Hematopoietic multipotent progenitor cell treated with erythropoietin and hydrocortisone succinate and interleukin-3 and kit ligand, for 6 days (in vitro differentiated cells): ENCODE measurements at regions not wholly inside any gene's neighbourhood (a gene's known extent, or its start where the extent isn't known, plus 50 kb on each side); places are given as distances from the start of the nearest gene placed in this dataset.

ENCODE experiments used
- DNase-seq: peaks from one replicate; pipeline ENCODE4 v3.0.0-alpha.2; 2015

DNA sequence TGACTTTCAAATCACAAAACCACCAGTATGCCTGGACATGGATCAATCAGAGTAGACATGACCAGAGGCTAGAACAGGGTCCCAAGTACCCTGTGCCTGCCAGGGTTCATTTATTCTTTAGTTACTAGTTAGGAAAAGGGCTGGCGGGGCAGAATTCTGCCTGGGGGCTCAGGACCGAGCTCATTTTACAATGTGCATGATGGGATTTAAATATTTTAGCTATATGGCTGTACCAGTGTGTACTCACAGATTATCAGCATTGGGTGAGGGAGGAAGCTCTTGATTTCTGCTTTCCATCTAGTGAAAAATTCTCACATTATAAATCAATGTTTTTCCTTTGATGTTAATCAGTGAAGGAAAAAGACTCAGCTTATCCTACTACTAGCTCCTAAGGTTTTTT is 1511.1 kb downstream of the EFNA5 start:
- no peak for DNase-seq

DNA sequence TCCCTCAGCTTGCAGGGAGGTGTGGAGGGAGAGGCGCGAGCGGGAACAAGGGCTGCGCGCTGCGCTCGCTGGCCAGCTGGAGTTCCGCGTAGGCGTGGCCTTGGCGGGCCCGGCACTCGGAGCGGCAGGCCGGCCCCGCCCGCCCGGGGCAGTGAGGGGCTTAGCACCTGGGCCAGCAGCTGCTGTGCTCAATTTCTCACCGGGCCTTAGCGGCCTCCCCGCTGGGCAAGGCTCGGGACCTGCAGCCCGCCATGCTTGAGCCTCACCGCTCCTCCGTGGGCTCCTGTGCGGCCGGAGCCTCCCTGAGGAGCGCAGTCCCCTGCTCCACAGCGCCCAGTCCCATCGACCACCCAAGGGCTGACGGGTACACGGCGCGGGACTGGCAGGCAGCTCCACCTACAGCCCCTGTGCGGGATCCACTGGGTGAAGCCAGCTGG is 1516.4 kb downstream of the EFNA5 start:
- DNase-seq, result no peak

DNA sequence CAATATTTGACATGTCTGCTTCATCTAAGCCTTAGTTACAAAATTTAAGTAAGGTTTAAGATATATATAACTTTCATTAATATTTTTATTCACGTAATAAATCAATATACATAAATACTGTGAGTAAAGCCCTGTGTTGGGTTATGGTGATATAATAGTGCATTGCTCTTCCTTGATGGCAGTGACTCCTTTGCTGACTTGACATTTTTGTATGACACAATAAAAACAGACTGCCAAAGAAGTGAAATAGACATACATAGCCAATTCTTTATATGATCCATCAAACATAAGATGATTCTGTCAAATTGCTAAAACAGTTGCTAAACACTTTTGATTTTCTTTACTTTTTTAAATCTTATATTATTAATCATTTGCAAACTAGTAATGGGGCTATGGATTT is 1518.2 kb downstream of the EFNA5 start:
- DNase-seq, result no peak

DNA sequence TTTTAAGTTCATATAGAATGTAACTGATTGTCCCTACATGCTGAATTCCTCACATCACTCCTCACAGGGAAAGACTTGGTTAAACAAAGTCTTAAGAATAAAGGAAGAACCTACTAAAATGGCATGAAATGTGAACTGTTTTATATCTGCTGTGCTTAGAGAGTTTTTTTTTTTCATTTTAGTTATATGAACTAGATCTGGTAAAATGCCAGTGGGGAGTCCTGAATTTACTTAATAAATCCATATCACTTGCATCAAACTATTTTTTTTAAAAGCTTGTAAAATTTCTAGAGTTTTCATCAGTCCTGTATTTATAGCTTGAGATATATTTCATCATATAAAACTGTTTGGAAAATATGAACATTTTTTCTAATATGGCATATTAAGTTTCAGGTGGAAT is 1528.6 kb downstream of the EFNA5 start:
- DNase-seq, result no peak

DNA sequence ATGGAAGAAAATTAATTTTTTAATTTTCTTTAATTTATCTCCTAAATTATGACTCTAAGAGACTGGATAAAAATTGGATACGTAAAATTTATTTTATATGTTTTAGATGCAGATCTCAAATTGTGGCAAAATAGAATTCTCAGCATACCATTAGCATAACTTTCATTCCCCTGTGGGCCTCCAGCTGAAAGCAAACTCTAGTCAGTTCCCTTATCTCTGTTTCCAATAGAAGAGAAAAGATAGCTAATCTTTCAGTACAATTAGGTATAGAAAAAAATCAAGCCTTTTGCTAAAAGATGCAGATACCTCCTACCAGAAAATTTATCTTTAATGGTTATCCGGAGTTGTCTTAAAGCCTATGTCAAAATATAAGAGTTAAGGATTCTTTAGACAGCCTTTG is 1530.6 kb downstream of the EFNA5 start:
- no peak for DNase-seq

DNA sequence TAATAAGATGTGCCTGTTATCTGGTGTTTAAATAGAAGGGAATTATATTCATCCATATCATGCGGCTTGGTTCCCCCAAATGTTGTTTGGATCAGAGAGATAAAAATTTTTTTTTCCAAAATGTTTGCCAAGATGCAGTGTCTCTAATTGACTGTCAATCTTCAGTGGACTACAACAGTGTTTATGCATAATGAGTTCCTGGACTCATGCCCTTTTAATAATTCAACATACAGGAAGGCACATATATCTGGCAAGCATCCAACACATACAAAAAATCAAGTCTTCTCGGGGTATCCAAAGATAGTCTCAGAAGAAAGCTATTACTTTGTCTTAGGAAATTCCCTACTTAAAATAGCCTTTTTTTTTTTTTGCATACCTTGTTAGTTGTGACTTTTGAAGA is 1534.7 kb downstream of the EFNA5 start:
- no peak for DNase-seq

DNA sequence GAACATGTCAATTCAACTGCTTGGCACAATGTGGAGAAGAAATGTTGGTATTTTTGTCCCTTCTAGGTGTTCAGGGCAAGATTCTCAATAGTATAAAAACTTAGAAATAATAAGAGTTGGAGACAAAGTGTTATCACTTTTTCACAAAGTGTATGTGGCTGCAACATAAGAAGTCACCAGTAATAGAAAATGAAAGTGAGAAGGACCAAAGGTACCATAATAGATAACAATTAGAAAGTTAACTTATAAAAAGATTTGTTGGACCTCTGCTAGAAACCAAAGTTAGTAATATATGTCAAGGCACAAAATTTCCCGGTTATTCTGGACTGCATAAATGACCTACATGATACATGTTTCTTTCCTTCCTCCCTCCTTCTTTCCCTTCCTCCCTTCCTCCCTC is 1535.3 kb downstream of the EFNA5 start:
- DNase-seq, result no peak

DNA sequence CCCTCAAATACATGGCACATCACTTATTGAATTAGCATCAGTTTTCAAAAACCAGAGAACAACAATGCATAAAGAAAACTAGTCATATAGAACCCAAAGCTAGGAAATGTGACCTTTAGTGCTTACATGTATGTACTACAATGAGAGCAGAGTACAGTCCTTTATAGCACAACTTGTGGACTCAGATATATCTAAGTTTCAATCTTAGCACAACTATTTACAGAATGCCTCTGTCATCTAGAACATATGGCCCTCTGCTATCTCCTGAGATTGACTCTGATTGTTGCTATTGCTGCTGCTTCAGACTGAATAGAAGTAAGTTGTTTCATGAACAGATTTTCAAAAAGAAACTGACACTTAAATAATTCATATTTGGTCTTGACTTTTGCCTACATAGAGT is 1536.2 kb downstream of the EFNA5 start:
- no peak for DNase-seq

DNA sequence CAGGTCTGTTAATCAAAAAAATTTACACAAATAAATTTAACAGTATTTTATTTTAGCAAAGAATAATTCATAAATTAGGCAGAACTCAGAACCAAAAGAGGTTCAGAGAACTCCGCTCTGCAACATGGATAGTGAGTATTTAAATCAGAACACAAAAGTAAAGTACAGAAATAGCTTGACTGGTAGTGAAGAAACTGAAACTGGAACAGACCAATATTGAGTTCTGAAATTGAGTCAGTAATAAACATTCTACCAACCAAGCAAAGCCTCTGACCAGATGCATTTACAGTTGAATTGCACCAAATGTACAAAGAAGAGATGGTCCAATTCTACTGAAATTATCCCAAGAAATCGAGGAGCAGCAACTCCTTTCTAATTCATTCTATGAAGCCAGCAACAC is 1542.8 kb downstream of the EFNA5 start:
- DNase-seq, result no peak

DNA sequence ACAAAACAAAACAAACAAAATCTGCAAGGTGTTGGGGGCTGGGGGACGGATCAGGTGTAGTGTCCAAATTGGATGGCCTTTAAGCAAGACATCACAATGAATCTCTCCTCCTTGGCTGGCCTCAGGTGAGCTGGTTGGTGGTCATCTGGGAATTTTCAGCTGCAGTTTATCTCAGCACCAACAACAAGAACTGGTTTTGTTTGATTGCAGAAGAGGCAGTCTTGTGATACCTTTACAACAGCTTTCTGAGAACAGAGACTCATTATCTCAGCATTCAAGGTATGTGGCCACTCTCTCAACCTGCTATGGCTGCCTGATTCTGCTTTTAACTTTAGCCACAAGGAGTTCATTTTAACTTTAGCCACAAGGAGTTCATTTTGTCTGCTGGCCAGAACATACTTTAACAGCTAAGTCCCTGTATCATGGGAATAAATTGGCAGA is 1543.4 kb downstream of the EFNA5 start:
- no peak for DNase-seq

DNA sequence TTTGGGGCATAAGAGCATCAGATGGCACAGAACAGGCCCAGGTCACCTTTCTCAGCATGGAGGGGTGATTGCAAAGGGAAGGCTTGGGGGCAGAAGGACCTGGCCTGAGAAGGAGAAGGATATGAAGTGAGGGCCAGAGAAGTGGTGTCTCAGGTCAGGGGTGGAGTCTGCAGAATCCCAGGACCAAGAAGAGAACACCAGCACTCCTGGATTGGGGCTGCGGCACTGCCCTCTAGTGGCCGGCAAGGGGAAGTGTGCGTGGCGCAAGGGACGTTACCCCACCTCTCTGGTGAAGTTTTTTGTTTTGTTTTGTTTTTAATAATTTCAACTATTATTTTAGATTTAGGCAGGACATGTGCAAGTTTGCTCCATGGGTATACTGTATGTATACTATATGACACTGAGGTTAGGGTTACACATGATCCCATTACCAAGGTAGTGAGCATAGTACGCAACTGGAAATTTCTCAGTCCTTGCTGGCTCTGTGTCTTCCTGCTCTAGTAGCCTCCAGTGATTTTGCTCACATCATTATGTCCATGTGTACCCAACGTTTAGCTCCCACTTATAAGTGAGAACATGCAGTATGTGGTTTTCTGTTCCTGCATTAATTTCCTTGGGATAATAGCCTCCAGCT is 1548.6 kb downstream of the EFNA5 start:
- peak; percentile 21 for DNase-seq

DNA sequence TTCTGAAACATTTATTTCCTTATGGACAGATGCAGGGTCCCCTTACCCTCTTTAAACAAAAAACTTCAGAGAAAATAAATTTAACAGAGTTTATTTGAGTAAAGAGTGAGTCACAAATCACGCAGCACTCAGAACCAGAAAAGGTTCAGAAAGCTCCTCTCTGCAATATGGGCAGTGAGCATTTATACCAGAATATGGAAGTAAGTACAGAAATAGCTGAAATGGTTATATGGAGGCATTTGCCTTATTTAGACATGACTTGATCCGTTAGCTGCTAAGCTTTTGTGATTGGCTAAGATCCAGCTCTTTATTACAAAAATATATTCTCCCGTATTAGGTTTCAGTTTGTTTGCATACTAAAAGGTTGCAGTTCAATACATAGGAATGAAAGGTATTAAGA is 1554.1 kb downstream of the EFNA5 start:
- no peak for DNase-seq

DNA sequence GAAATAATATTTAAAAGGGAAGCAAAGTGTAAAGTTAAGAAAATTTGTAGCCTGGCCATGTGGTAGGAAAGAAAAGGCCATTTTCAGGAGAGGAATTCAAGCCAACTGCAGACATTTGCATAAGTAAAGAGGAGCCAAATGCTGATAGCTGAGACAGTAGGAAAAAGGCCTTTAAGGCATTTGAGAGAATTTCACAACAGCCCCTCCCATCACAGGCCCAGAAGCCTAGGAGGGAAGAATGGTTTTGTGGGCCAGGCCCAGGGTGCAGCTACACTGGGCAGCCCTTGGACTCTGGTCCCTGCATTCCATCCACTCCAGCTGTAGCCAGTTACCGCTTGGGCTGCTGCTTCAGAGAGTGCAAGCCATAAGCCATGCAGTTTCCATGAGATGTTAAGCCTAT is 1556.8 kb downstream of the EFNA5 start:
- DNase-seq, result no peak

DNA sequence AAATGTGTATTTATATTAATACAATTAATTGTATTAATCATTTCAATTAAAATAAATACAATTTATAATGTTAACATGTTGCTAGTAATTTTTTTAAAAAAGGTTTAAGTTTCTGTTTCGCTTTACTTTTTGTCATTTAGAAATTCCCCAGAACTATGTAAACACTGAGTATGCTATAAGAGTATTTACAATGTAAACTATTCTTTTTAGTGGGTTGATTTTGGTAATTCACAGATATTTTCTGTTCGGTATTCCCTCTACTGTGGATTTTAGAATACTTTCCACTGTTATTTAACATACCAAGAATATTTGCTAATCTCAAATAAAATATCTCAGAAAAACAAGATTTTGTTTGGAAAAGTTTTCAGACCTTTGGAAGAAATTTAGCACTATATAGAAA is 1564.4 kb downstream of the EFNA5 start:
- no peak for DNase-seq

DNA sequence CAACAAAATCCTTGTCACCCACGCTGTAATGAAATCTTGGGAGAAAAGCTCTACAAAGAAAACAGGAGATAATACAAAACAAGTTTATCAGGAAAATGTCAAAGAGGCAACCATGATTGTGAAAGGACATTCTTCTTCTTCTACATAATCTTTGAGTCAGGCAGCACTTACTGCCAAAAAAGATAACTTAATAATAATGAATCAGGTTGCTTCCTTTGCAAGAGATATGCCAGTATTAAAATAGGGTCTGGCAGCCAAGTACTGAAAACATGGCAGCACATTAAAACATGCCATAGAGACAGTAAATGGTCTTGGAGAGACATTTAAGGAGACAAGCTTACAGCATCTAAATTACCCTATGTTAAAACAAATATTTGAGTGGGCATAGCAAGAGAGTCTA is 1573.4 kb downstream of the EFNA5 start:
- no peak for DNase-seq

DNA sequence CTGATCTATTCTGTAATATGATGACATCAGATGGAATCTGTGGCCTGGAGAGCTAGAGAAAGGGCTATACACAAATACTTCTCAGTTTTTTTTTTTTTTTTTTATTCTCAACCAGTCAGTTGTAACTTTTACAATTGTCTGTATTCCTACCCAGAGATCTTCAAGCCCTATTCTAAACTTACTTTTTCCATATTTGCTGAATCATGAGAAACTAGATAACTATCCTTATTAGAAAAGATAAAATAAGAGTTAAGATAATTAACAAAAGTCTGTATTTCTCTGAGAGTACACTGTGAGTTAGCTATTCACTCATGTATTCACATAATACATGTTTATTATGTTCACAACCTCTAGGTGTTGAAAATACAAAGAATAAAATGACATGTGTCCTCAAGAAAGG is 1575.9 kb downstream of the EFNA5 start:
- no peak for DNase-seq

DNA sequence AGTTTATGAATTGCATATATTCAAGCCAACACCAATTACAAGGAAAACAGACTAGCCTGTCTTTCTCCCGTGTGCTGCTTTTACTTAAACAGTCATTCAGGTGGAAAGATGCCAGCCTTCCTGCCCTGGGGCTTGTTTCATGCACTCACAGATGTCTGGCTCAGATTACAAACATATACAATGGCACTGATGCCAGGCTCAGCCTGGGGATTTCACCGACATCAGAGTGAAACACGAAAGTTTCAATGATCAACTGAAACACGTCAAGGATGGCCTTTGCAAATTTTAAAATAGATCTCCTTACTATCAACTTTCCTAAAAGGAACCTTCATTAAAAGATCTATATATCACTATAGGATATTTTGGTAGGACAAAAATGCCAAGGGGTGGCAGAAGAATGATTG is 1576.5 kb downstream of the EFNA5 start:
- DNase-seq, result no peak

DNA sequence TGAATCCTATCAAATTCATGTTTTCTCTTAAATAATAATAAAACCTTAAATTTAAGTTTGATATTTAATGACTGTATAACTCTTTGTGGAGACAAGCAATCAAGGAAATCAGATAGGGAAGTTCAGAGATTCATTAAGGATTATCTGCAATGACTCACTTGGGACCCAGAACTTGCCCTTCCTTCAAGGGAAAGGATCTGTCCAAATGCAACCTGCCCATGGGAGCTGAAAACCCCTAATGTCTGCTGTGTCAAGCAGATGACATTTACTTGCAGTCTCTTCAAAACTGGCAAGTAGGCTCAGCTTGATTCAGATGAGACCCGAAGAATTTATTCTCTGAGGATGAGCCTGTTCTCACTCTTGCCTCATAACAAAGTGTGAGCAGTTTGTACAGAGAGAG is 1577.6 kb downstream of the EFNA5 start:
- DNase-seq, result no peak

DNA sequence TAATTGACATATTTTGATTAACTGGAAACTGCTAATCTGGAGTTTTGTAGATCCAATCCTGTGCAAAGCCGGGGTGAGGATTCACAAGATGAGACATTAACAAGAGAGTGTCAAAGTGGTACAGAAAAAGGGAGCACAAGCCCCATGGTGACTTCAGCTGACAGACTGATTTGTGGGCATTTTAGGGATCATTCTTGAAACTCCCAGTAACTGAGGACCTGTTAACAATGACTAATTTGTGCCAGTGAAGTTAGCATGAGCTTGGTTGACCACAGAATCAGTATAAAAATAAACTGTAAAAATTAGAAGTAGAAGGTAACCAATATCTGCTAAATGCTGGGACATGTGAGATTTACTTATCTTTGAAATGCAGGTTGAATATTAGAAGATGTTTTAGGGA is 1578.3 kb downstream of the EFNA5 start:
- no peak for DNase-seq

DNA sequence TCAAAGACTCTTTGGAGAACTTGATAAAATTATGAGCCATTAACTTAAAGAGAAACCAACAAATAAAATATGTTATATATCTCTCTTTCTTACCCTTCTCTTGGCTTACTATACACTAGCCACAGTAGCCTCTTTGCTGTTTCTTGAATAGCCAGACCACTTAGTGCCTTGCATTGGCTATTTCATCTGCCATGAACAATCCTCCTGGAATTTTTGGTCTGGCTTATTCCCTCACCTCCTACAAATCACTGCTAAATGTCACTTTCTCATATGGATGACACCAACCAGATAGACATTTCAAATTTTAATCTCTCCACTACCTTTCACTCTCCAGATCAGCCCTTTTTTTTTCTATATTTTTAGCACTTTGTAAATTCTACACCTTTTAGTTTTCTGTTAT is 1581.7 kb downstream of the EFNA5 start:
- DNase-seq, result no peak

DNA sequence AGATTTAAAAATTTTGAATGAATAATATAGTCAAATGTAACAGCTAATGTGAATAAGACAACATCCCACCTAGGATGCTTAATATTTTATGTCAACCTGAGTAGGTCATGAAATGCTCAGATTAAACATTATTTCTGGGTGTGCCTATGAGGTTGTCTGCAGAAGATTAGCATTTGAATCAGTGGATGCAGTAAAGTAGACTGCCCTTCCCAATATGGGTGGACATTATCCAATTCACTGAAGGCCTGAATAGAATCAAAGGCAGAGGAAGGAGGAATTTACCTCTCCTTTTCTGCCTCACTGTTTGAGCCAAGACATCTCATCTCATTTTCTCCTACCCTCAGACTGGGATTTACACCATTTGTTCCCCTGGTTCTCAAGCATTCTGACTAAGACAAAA is 1582.3 kb downstream of the EFNA5 start:
- no peak for DNase-seq

DNA sequence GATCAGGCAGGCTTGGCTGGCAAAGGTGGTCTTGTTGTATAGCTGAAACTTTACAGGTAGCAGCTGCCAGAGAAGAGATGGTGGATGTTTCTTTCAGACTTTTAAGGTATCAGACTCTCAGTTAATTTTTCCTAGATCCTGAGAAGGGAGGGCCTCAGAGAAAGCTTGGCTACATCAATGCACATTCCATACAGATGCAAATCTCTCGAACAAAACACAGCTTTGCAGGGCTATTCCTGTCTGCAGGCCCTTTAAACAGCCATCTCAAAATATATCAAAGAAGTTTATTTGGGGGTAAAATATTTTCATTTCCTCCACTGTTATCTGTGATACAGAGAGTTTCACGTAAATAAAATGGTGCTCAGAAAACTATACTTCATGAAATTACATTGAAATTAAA is 1584.4 kb downstream of the EFNA5 start:
- DNase-seq, result no peak

DNA sequence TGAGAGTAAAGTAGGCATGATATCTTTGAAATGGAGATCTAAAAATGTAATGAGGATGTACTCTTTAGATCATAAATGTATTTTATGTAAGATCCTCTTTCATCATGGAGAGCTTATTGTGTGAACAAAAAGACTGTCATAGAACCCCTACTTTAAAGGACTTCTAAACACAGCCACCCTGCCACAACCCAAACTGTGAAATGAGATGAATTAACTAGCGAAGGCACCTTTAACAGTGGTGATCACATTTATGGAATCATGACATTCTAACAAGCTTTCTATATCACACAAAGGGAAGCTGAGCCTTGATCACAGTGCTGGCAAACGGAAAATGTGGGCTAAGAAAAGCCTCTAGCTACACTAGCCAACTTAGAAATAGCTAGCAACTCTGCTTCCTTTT is 1585.2 kb downstream of the EFNA5 start:
- no peak for DNase-seq

DNA sequence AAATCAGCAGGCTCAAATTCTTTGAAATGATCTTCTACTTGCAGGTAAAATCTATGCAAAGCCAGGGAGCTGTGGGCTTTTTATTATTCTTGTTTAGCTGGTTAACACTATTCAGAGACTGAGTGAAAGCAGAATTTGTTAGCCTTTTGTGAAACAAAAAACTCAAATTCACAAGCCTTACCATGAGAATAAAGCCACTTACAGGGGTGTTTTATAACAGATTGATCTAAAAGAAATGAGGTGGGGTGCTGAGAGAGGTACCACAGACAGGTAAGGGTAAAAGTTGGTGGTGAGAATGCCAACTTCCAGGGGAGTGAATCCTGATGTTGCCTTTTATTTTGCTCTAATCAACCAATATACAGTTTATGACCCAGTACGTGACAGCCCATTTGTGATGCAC is 1585.6 kb downstream of the EFNA5 start:
- DNase-seq, result no peak

DNA sequence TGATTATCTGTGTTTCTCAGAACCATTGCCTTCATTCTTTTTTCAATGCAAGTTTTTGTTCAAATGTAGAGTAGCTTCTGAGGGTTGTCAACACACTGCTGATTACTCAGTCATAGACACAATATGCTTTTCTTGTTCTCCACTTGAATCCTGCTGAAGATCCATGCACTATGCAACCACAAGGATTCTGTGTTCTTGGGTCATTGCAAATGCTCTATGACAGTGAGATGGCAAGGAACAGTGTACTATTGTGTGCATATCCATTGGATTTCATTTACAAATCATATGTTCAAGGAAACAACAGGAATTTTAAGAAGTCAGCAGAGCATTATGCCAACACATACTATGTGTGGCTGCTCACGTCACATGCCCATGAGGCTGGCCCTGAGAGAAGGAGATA is 1590.2 kb downstream of the EFNA5 start:
- no peak for DNase-seq

DNA sequence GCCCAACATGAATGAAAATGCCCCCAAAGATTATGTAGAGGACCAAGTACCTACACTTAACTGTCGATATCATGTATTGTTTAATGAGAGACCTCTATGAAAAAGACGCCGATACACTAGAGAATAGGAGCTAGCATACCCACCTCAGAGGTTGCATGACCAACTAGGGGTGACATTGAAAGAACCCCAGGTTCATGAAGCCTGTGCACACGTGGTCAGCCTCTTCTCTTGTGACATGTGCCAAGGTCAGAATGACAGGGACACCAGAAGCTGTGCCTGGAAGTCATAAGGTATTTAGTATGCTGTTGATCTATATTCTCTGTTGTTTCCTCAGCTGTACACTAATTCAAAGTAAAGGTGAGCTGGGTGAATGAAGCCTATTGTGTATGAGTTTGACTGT is 1594.1 kb downstream of the EFNA5 start:
- DNase-seq, result no peak
